ENCODE measurements at regions not wholly inside any gene's neighbourhood (a gene's known extent, or its start where the extent isn't known, plus 50 kb on each side); places are given as distances from the start of the nearest gene placed in this dataset.

- no peaks in the 10 kb centered on the region for H3K9me3 ChIP-seq
- peak; percentile 34 for DNase-seq
- no peak for TF ChIP-seq CTCF (IDR thresholded peaks at IDR 0.05; ENCODE audit: low read depth, low read length)
Measured at GRCh38 chr2:120525056-120526046, 179.4 kb downstream of the INHBB start.

GRCh38 chr2:120526047-120526562 lies 180.2 kb downstream of the INHBB start:
- no peak for DNase-seq

More at GRCh38 chr2:120525056-120526046, 179.4 kb downstream of the INHBB start:
- H3K4me1 ChIP-seq, result no peaks in the 10 kb centered on the region
- H3K27me3 ChIP-seq, result no peaks in the 10 kb centered on the region
- H3K4me3 ChIP-seq (ENCODE audit: low read depth, low read length), result no peak overlapping the region
- H3K36me3 ChIP-seq, result no peaks in the 10 kb centered on the region

GRCh38 chr2:120526997-120527945 lies 181.3 kb downstream of the INHBB start:
- Histone ChIP-seq H3K4me3 (ENCODE audit: low read depth, low read length) (no peak overlapping the region), H3K4me1 (no peaks in the 10 kb centered on the region), H3K36me3 (no peaks in the 10 kb centered on the region), H3K27me3 (no peaks in the 10 kb centered on the region), H3K9me3 (no peaks in the 10 kb centered on the region)
- no peak for DNase-seq
- TF ChIP-seq CTCF (IDR thresholded peaks at IDR 0.05; ENCODE audit: low read depth, low read length), result no peak

More at GRCh38 chr2:120526047-120526562, 180.2 kb downstream of the INHBB start:
- TF ChIP-seq CTCF (IDR thresholded peaks at IDR 0.05; ENCODE audit: low read depth, low read length), result no peak
- Histone ChIP-seq H3K4me3 (ENCODE audit: low read depth, low read length) (no peak overlapping the region), H3K9me3 (no peaks in the 10 kb centered on the region), H3K27me3 (no peaks in the 10 kb centered on the region), H3K4me1 (no peaks in the 10 kb centered on the region), H3K36me3 (no peaks in the 10 kb centered on the region)

GRCh38 chr2:120528051-120528692 lies 182.2 kb downstream of the INHBB start:
- Histone ChIP-seq H3K4me3 (ENCODE audit: low read depth, low read length) (no peak overlapping the region), H3K9me3 (no peaks in the 10 kb centered on the region), H3K27me3 (no peaks in the 10 kb centered on the region), H3K4me1 (no peaks in the 10 kb centered on the region), H3K36me3 (no peaks in the 10 kb centered on the region)
- DNase-seq, result no peak
- TF ChIP-seq CTCF (IDR thresholded peaks at IDR 0.05; ENCODE audit: low read depth, low read length), result no peak

- Histone ChIP-seq H3K4me3 (ENCODE audit: low read depth, low read length) (no peak overlapping the region), H3K27me3 (no peaks in the 10 kb centered on the region), H3K9me3 (no peaks in the 10 kb centered on the region), H3K4me1 (no peaks in the 10 kb centered on the region), H3K36me3 (no peaks in the 10 kb centered on the region)
- DNase-seq, result no peak
- TF ChIP-seq CTCF (IDR thresholded peaks at IDR 0.05; ENCODE audit: low read depth, low read length), result no peak
Measured at GRCh38 chr2:120528693-120529076, 182.7 kb downstream of the INHBB start.
